ENCODE measurements at regions not wholly inside any gene's neighbourhood (a gene's known extent, or its start where the extent isn't known, plus 50 kb on each side); places are given as distances from the start of the nearest gene placed in this dataset.

DNA sequence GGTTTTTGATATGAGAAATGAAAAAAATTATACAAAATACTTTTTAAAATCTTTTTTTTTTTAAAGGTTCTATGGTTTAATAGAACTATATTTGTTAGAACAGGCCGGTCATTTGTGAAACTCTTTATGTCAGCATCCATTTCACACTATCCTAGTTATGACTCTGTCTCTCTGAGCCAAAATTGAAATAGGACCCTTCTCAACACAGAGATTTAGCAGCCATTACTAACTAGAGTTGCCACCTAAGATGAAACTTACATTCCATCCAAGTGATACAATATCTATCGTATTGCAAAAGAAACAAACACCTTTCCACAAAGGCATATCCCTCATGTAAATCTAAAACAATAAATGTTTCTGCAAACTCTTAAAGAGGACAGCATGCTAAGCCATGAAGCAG is 249.8 kb downstream of the CDH11 start:
- Histone ChIP-seq H3T11ph (ENCODE audit: low read length) (no peak overlapping the region), H4K20me1 (ENCODE audit: control insufficient read depth, insufficient read depth, insufficient read length) (no peaks in the 10 kb centered on the region), H3K4me1 (ENCODE audit: insufficient read depth, low read length) (no peaks in the 10 kb centered on the region), H2AK5ac (ENCODE audit: insufficient read length, low read length) (no peak overlapping the region), H2BK120ac (ENCODE audit: low read depth, low read length, poor library complexity, severe bottlenecking) (no peak overlapping the region), H3K14ac (ENCODE audit: insufficient read depth, low read length) (no peak overlapping the region), H3K79me2 (ENCODE audit: insufficient read depth, low read length) (no peaks in the 10 kb centered on the region), H3K79me1 (ENCODE audit: insufficient read depth, low read depth, low read length, poor library complexity, severe bottlenecking) (no peaks in the 10 kb centered on the region), H3K56ac (ENCODE audit: insufficient read length, low read depth, low read length) (no peak overlapping the region), H3K9me3 (ENCODE audit: control insufficient read depth, low read depth, low read length) (no peaks in the 10 kb centered on the region), H3K23me2 (ENCODE audit: insufficient read length, low read depth, low read length, poor library complexity, severe bottlenecking) (no peaks in the 10 kb centered on the region), H4K5ac (ENCODE audit: insufficient read length, low read depth, low read length) (no peak overlapping the region), H3K27ac (ENCODE audit: insufficient read length, low read depth, low read length) (no peak overlapping the region), H2BK12ac (ENCODE audit: insufficient read length, low read depth, low read length) (no peak overlapping the region), H3K27me3 (ENCODE audit: insufficient read depth, low read length) (no peaks in the 10 kb centered on the region), H3K23ac (ENCODE audit: insufficient read length, low read depth, low read length) (no peak overlapping the region), H4K8ac (replicated peaks; ENCODE audit: insufficient read length, low read depth, low read length) (no peak overlapping the region), H3K4ac (ENCODE audit: low read depth, low read length) (no peak overlapping the region), H2AFZ (ENCODE audit: low read length) (no peak overlapping the region), H2BK5ac (ENCODE audit: insufficient read length, low read length) (no peak overlapping the region), H2BK15ac (ENCODE audit: low read depth, low read length) (no peak overlapping the region), H3K4me2 (ENCODE audit: insufficient read depth, insufficient read length, low read length) (no peak overlapping the region), H3K9ac (ENCODE audit: extremely low read depth, insufficient read length, low read length) (no peak overlapping the region), H2BK20ac (ENCODE audit: low read depth, low read length, poor library complexity, severe bottlenecking) (no peak overlapping the region), H3K18ac (ENCODE audit: insufficient read length, low read depth, low read length) (no peak overlapping the region), H4K91ac (ENCODE audit: insufficient read length, low read depth, low read length) (no peak overlapping the region)
- no CpG with 5 or more reads among the region's 2 CpGs for WGBS (ENCODE audit: extremely low coverage, insufficient read length, low lambda C conversion rate)
- no peaks in the 10 kb centered on the region for H3K36me3 Mint-ChIP-seq (ENCODE audit: insufficient read depth in 1 of 3, low read depth in 3 of 3)
- peaks cover 0 to under 1% of the 10 kb centered on the region in 2 experiments; a peak in 1 of 5 replicates for H3K9me3 Mint-ChIP-seq
- TF ChIP-seq, protein P1, sequence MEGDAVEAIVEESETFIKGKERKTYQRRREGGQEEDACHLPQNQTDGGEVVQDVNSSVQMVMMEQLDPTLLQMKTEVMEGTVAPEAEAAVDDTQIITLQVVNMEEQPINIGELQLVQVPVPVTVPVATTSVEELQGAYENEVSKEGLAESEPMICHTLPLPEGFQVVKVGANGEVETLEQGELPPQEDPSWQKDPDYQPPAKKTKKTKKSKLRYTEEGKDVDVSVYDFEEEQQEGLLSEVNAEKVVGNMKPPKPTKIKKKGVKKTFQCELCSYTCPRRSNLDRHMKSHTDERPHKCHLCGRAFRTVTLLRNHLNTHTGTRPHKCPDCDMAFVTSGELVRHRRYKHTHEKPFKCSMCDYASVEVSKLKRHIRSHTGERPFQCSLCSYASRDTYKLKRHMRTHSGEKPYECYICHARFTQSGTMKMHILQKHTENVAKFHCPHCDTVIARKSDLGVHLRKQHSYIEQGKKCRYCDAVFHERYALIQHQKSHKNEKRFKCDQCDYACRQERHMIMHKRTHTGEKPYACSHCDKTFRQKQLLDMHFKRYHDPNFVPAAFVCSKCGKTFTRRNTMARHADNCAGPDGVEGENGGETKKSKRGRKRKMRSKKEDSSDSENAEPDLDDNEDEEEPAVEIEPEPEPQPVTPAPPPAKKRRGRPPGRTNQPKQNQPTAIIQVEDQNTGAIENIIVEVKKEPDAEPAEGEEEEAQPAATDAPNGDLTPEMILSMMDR (conservative IDR thresholded peaks at IDR 0.05): no peak
- no peak overlapping the region for H3K4me3 Mint-ChIP-seq
- H3K4me1 Mint-ChIP-seq: no peaks in the 10 kb centered on the region
- no peak overlapping the region for H3K27ac Mint-ChIP-seq
- H3K27me3 Mint-ChIP-seq (ENCODE audit: low read depth): no peaks in the 10 kb centered on the region
- no peak for DNase-seq

Measured in H9 (cell line).